HG03457 (cell line): ENCODE measurements at regions not wholly inside any gene's neighbourhood (a gene's known extent, or its start where the extent isn't known, plus 50 kb on each side); places are given as distances from the start of the nearest gene placed in this dataset.
"Not testable (repeated sequence)": the region's sequence is repeated elsewhere in the genome, so short reads cannot be mapped to it uniquely, and the experiment has no call there.

Experiments
- ATAC-seq: cut with Tn5 transposase; IDR thresholded peaks from one replicate; pipeline ENCODE4 v1.9.1; 2021; ENCODE audit warnings: moderate number of reproducible peaks; ENCODE audit not compliant: unreplicated experiment

- no peak for ATAC-seq
Observed at GRCh38 chr17:27049104-27049784, 244.7 kb upstream of the WSB1 start.

GRCh38 chr17:27065588-27065987 is 228.3 kb upstream of the WSB1 start:
- ATAC-seq, result no peak

GRCh38 chr17:27066315-27066714 is 227.6 kb upstream of the WSB1 start:
- ATAC-seq, result no peak

GRCh38 chr17:27069842-27070508 is 223.9 kb upstream of the WSB1 start:
- no peak for ATAC-seq

- ATAC-seq, result no peak
Observed at GRCh38 chr17:27070836-27071235, 223.1 kb upstream of the WSB1 start.

- ATAC-seq, result no peak
Observed at GRCh38 chr17:27072885-27073284, 221.0 kb upstream of the WSB1 start.

GRCh38 chr17:27076814-27077213 is 217.1 kb upstream of the WSB1 start:
- no peak for ATAC-seq

- no peak for ATAC-seq
Observed at GRCh38 chr17:27078296-27078695, 215.6 kb upstream of the WSB1 start.

GRCh38 chr17:27079660-27080059 is 214.3 kb upstream of the WSB1 start:
- no peak for ATAC-seq

GRCh38 chr17:27081002-27081638 is 212.8 kb upstream of the WSB1 start:
- no peak for ATAC-seq

- no peak for ATAC-seq
Observed at GRCh38 chr17:27082023-27082774, 211.7 kb upstream of the WSB1 start.

- no peak for ATAC-seq
Observed at GRCh38 chr17:27082775-27083154, 211.1 kb upstream of the WSB1 start.

GRCh38 chr17:27083408-27084185 is 210.3 kb upstream of the WSB1 start:
- ATAC-seq, result no peak

GRCh38 chr17:27085517-27085916 is 208.4 kb upstream of the WSB1 start:
- ATAC-seq, result no peak

GRCh38 chr17:27086526-27086925 is 207.4 kb upstream of the WSB1 start:
- no peak for ATAC-seq

GRCh38 chr17:27087935-27088766 is 205.8 kb upstream of the WSB1 start:
- ATAC-seq, result no peak

GRCh38 chr17:27088767-27089078 is 205.2 kb upstream of the WSB1 start:
- ATAC-seq, result no peak

- ATAC-seq, result not testable (repeated sequence)
Observed at GRCh38 chr17:27089079-27089928, 204.6 kb upstream of the WSB1 start.

GRCh38 chr17:27089929-27090247 is 204.0 kb upstream of the WSB1 start:
- no peak for ATAC-seq
